Testis (tissue), 2 donors: ENCODE measurements at regions not wholly inside any gene's neighbourhood (a gene's known extent, or its start where the extent isn't known, plus 50 kb on each side); places are given as distances from the start of the nearest gene placed in this dataset.

ENCODE experiments used
- DNase-seq: peaks from one replicate; pipeline ENCODE4 v3.0.0-alpha.2; 2019
- H3K27ac ChIP-seq, 2 donors: fragments of 200-600 bp; sonication (generic); one replicate each; pipeline ENCODE4 v1.5.1; 2019
- H3K27me3 ChIP-seq: fragments of 200-600 bp; sonication (generic); one replicate; pipeline ENCODE4 v1.5.1; 2019
- H3K36me3 ChIP-seq: fragments of 200-600 bp; sonication (generic); one replicate; pipeline ENCODE4 v1.5.1; 2017; ENCODE audit warnings: low read depth; ENCODE audit errors: missing control alignments
- H3K4me1 ChIP-seq: fragments of 200-600 bp; sonication (generic); one replicate; pipeline ENCODE4 v1.5.1; 2019
- H3K4me3 ChIP-seq, 2 donors: fragments of 200-600 bp; sonication (generic); one replicate each; pipeline ENCODE4 v1.5.1; 2017 to 2019
- H3K9me3 ChIP-seq: fragments of 200-600 bp; sonication (generic); one replicate; pipeline ENCODE4 v1.5.1; 2017
- CTCF ChIP-seq, 3 experiments: fragments of 450-650 bp in 2 of 3; fragments of 200-600 bp in 1 of 3; sonication (generic) in 1 of 3; IDR thresholded peaks; one replicate each; pipeline ENCODE4 v1.5.1; 2016 to 2019; ENCODE audit warnings: antibody characterized with exemption in 3 of 3, mild to moderate bottlenecking in 2 of 3, moderate library complexity in 1 of 3
- POLR2A ChIP-seq: fragments of 450-650 bp; IDR thresholded peaks from one replicate; pipeline ENCODE4 v1.6.1; 2017; ENCODE audit warnings: antibody characterized with exemption, mild to moderate bottlenecking, moderate library complexity
- WGBS, 2 donors: methylation state at CpG; one replicate each; pipeline ENCODE4 v1.1.5; 2018; 5-methylcytosine and 5-hydroxymethylcytosine counted together
- intact Hi-C: fragments of 100-400 bp; cut with DNase I; formaldehyde crosslinking; loops from one replicate; pipeline ENCODE4 v1.15.1; 2023; ENCODE audit warnings: low total_unique reads

GRCh38 chr3:164657631-164658030, 420.7 kb downstream of the SI start:
- Histone ChIP-seq H3K36me3 (no peaks in the 10 kb centered on the region), H3K4me3 (no peak overlapping the region), H3K27ac (no peak overlapping the region), H3K4me1 (no peaks in the 10 kb centered on the region), H3K9me3 (no peaks in the 10 kb centered on the region), H3K27me3 (no peaks in the 10 kb centered on the region)
- TF ChIP-seq CTCF (IDR thresholded peaks at IDR 0.05): no peak
- TF ChIP-seq POLR2A: no peak
- intact Hi-C loops: no loop called here
- DNase-seq: no peak
- 80 to 87% methylated on average over 3 of the region's 3 CpGs for WGBS, 2 donors

- H3K9me3 ChIP-seq: no peaks in the 10 kb centered on the region
- H3K27me3 ChIP-seq: no peaks in the 10 kb centered on the region
- no peaks in the 10 kb centered on the region for H3K4me1 ChIP-seq
- DNase-seq: no peak
- 57 to 70% methylated on average over 2 of the region's 2 CpGs for WGBS, 2 donors
- intact Hi-C loops: no loop called here
- TF ChIP-seq POLR2A: no peak
- no peak for TF ChIP-seq CTCF (IDR thresholded peaks at IDR 0.05)
- no peak overlapping the region for H3K27ac ChIP-seq
- H3K36me3 ChIP-seq: no peaks in the 10 kb centered on the region
- H3K4me3 ChIP-seq: no peak overlapping the region
These were observed 422.8 kb downstream of the SI start for GRCh38 chr3:164655462-164655861.

- Histone ChIP-seq H3K4me3 (no peak overlapping the region), H3K4me1 (no peaks in the 10 kb centered on the region), H3K36me3 (no peaks in the 10 kb centered on the region), H3K27me3 (no peaks in the 10 kb centered on the region), H3K9me3 (no peaks in the 10 kb centered on the region), H3K27ac (no peak overlapping the region)
- TF ChIP-seq CTCF (IDR thresholded peaks at IDR 0.05) (no peak), POLR2A (no peak)
- 85 to 89% methylated on average over 4 of the region's 4 CpGs for WGBS, 2 donors
- no peak for DNase-seq
- intact Hi-C loops: no loop called here
These were observed 437.2 kb downstream of the SI start for GRCh38 chr3:164641071-164641470.

- no peaks in the 10 kb centered on the region for H3K36me3 ChIP-seq
- no peak overlapping the region for H3K4me3 ChIP-seq
These were observed 437.7 kb downstream of the SI start for GRCh38 chr3:164640591-164640990.

More at GRCh38 chr3:164640591-164640990, 437.7 kb downstream of the SI start:
- intact Hi-C loops: no loop called here
- Histone ChIP-seq H3K27me3 (no peaks in the 10 kb centered on the region), H3K9me3 (no peaks in the 10 kb centered on the region), H3K4me1 (no peaks in the 10 kb centered on the region), H3K27ac (no peak overlapping the region)
- no peak for TF ChIP-seq CTCF (IDR thresholded peaks at IDR 0.05)
- no peak for TF ChIP-seq POLR2A
- no peak for DNase-seq
